ENCODE measurements at regions not wholly inside any gene's neighbourhood (a gene's known extent, or its start where the extent isn't known, plus 50 kb on each side); places are given as distances from the start of the nearest gene placed in this dataset.
A peak's percentile ranks its signal among the peaks of the same experiment; 100 is the strongest.

GRCh38 chr2:204268971-204269370 lies 276.3 kb upstream of the PARD3B start:
- TF ChIP-seq CTCF (conservative IDR thresholded peaks at IDR 0.05; ENCODE audit: low read depth, low read length), result no peak
- H3K4me3 ChIP-seq (ENCODE audit: low read length), result no peak overlapping the region
- DNase-seq (ENCODE audit: low read depth), result no peak

GRCh38 chr2:204272089-204272488 lies 273.2 kb upstream of the PARD3B start:
- H3K4me3 ChIP-seq (ENCODE audit: low read length), result no peak overlapping the region
- no peak for TF ChIP-seq CTCF (conservative IDR thresholded peaks at IDR 0.05; ENCODE audit: low read depth, low read length)
- peak; percentile 74 for DNase-seq (ENCODE audit: low read depth)

- TF ChIP-seq CTCF (conservative IDR thresholded peaks at IDR 0.05; ENCODE audit: low read depth, low read length), result no peak
- H3K4me3 ChIP-seq (ENCODE audit: low read length), result no peak overlapping the region
- no peak for DNase-seq (ENCODE audit: low read depth)
These were observed 272.5 kb upstream of the PARD3B start for GRCh38 chr2:204272610-204273287.

GRCh38 chr2:204274429-204274828 lies 270.8 kb upstream of the PARD3B start:
- no peak overlapping the region for H3K4me3 ChIP-seq (ENCODE audit: low read length)
- no peak for TF ChIP-seq CTCF (conservative IDR thresholded peaks at IDR 0.05; ENCODE audit: low read depth, low read length)
- no peak for DNase-seq (ENCODE audit: low read depth)

- DNase-seq (ENCODE audit: low read depth), result no peak
- no peak for TF ChIP-seq CTCF (conservative IDR thresholded peaks at IDR 0.05; ENCODE audit: low read depth, low read length)
- no peak overlapping the region for H3K4me3 ChIP-seq (ENCODE audit: low read length)
These were observed 270.3 kb upstream of the PARD3B start for GRCh38 chr2:204274991-204275390.

GRCh38 chr2:204277226-204277625 lies 268.0 kb upstream of the PARD3B start:
- no peak for DNase-seq (ENCODE audit: low read depth)
- no peak overlapping the region for H3K4me3 ChIP-seq (ENCODE audit: low read length)
- TF ChIP-seq CTCF (conservative IDR thresholded peaks at IDR 0.05; ENCODE audit: low read depth, low read length), result no peak

GRCh38 chr2:204278454-204278853 lies 266.8 kb upstream of the PARD3B start:
- DNase-seq (ENCODE audit: low read depth), result no peak
- no peak for TF ChIP-seq CTCF (conservative IDR thresholded peaks at IDR 0.05; ENCODE audit: low read depth, low read length)
- H3K4me3 ChIP-seq (ENCODE audit: low read length), result no peak overlapping the region

Measured in retinal pigment epithelial cell (primary cell).